HEK293 (cell line): ENCODE measurements at regions not wholly inside any gene's neighbourhood (a gene's known extent, or its start where the extent isn't known, plus 50 kb on each side); places are given as distances from the start of the nearest gene placed in this dataset.
"Not testable (repeated sequence)": the region's sequence is repeated elsewhere in the genome, so short reads cannot be mapped to it uniquely, and the experiment has no call there.

Source experiments
- HOXC10 ChIP-seq: sonication (generic); formaldehyde crosslinking; IDR thresholded peaks from 2 replicates; pipeline ENCODE4 v1.8.1; 2023; ENCODE audit warnings: mild to moderate bottlenecking, missing genetic modification reagents
- ZIC2 ChIP-seq: fragments of 450-650 bp; formaldehyde crosslinking; IDR thresholded peaks from 2 replicates; pipeline ENCODE4 v1.5.1; 2016; ENCODE audit warnings: missing biosample characterization, missing genetic modification characterization
- ZNF558 ChIP-seq: fragments of 450-650 bp; formaldehyde crosslinking; IDR thresholded peaks from 2 replicates; pipeline ENCODE4 v1.5.1; 2016; ENCODE audit warnings: missing biosample characterization, missing genetic modification characterization
- TF ChIP-seq, protein P1 (sequence below): fragments of 450-650 bp; formaldehyde crosslinking; IDR thresholded peaks from 2 replicates; pipeline ENCODE4 v1.5.1; 2016; ENCODE audit warnings: missing biosample characterization, missing genetic modification characterization
- TF ChIP-seq, protein P2 (sequence below): IDR thresholded peaks from 2 replicates; pipeline ENCODE4 v1.6.1; 2011; ENCODE audit warnings: mild to moderate bottlenecking, low read depth, low read length, borderline replicate concordance

DNA sequence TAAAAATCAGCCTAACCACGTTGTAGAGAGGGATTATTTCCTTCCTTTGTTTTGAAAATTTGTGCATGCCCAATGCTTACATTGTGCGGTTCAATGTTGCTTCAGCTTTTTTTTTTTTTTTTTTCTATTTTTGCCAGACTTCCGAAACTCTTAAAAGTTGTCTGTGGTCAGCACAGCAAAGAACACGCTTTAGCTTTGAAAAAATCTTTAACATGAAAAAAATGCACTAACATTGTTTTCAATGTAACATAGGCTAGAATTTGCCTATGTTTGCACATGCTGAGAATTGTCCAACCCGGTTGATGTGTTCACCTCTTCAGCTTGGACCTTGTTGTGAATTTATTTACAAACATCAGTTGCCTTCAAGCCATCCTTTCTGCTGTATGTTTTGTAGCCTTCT is 5280.9 kb upstream of the TPTE start:
- TF ChIP-seq ZIC2 (tag by site-specific recombination); HOXC10; ZNF558: not testable (repeated sequence)
- TF ChIP-seq, protein P1, sequence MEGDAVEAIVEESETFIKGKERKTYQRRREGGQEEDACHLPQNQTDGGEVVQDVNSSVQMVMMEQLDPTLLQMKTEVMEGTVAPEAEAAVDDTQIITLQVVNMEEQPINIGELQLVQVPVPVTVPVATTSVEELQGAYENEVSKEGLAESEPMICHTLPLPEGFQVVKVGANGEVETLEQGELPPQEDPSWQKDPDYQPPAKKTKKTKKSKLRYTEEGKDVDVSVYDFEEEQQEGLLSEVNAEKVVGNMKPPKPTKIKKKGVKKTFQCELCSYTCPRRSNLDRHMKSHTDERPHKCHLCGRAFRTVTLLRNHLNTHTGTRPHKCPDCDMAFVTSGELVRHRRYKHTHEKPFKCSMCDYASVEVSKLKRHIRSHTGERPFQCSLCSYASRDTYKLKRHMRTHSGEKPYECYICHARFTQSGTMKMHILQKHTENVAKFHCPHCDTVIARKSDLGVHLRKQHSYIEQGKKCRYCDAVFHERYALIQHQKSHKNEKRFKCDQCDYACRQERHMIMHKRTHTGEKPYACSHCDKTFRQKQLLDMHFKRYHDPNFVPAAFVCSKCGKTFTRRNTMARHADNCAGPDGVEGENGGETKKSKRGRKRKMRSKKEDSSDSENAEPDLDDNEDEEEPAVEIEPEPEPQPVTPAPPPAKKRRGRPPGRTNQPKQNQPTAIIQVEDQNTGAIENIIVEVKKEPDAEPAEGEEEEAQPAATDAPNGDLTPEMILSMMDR, result not testable (repeated sequence)
- TF ChIP-seq, protein P2, sequence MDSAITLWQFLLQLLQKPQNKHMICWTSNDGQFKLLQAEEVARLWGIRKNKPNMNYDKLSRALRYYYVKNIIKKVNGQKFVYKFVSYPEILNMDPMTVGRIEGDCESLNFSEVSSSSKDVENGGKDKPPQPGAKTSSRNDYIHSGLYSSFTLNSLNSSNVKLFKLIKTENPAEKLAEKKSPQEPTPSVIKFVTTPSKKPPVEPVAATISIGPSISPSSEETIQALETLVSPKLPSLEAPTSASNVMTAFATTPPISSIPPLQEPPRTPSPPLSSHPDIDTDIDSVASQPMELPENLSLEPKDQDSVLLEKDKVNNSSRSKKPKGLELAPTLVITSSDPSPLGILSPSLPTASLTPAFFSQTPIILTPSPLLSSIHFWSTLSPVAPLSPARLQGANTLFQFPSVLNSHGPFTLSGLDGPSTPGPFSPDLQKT, result not testable (repeated sequence)
